Muscle of leg (tissue), 3 donors: ENCODE measurements at regions not wholly inside any gene's neighbourhood (a gene's known extent, or its start where the extent isn't known, plus 50 kb on each side); places are given as distances from the start of the nearest gene placed in this dataset.

Experiments used
- DNase-seq: peaks from one replicate; pipeline ENCODE4 v3.0.0; 2013
- H3K27ac ChIP-seq: one replicate; pipeline ENCODE4 v1.5.1; 2013; ENCODE audit warnings: mild to moderate bottlenecking, low read length, control low read depth
- H3K27me3 ChIP-seq: one replicate; pipeline ENCODE4 v1.6.1; 2013; ENCODE audit warnings: low read length; ENCODE audit not compliant: control insufficient read depth, insufficient read depth
- H3K36me3 ChIP-seq: one replicate; pipeline ENCODE4 v1.6.1; 2013; ENCODE audit warnings: low read length; ENCODE audit not compliant: control insufficient read depth, insufficient read depth
- H3K4me1 ChIP-seq: one replicate; pipeline ENCODE4 v1.6.1; 2013; ENCODE audit warnings: low read length; ENCODE audit not compliant: control insufficient read depth, insufficient read depth
- H3K4me3 ChIP-seq: one replicate; pipeline ENCODE4 v1.5.1; 2013; ENCODE audit warnings: low read length, control low read depth
- H3K9me3 ChIP-seq: replicated peaks from 2 replicates; pipeline ENCODE4 v1.6.1; 2013; ENCODE audit warnings: low read depth, low read length; ENCODE audit not compliant: control insufficient read depth
- WGBS: methylation state at CpG from one replicate; pipeline ENCODE4 v1.1.5; 2013; ENCODE audit warnings: missing lambda C conversion rate; ENCODE audit not compliant: insufficient coverage; 5-methylcytosine and 5-hydroxymethylcytosine counted together

GRCh38 chr6:103798166-103798565 is 1061.6 kb downstream of the HACE1 start:
- Histone ChIP-seq H3K36me3 (no peaks in the 10 kb centered on the region), H3K27me3 (no peaks in the 10 kb centered on the region), H3K27ac (no peak overlapping the region), H3K9me3 (no peaks in the 10 kb centered on the region), H3K4me3 (no peak overlapping the region), H3K4me1 (no peaks in the 10 kb centered on the region)
- no peak for DNase-seq
- no CpG with 5 or more reads among the region's 2 CpGs for WGBS

GRCh38 chr6:103797738-103798137 is 1062.0 kb downstream of the HACE1 start:
- Histone ChIP-seq H3K27me3 (no peaks in the 10 kb centered on the region), H3K4me1 (no peaks in the 10 kb centered on the region), H3K27ac (no peak overlapping the region), H3K9me3 (no peaks in the 10 kb centered on the region), H3K4me3 (no peak overlapping the region), H3K36me3 (no peaks in the 10 kb centered on the region)
- WGBS: no CpG with 5 or more reads among the region's 1 CpG
- DNase-seq: peak; percentile 9

GRCh38 chr6:103791458-103791857 is 1068.3 kb downstream of the HACE1 start:
- WGBS: no CpG with 5 or more reads among the region's 2 CpGs
- H3K27me3 ChIP-seq: no peaks in the 10 kb centered on the region

GRCh38 chr6:103784117-103784516 is 1075.6 kb downstream of the HACE1 start:
- DNase-seq: no peak
- H3K4me3 ChIP-seq: no peak overlapping the region
- no peaks in the 10 kb centered on the region for H3K27me3 ChIP-seq
- no peaks in the 10 kb centered on the region for H3K9me3 ChIP-seq
- H3K4me1 ChIP-seq: no peaks in the 10 kb centered on the region
- no peak overlapping the region for H3K27ac ChIP-seq
- no peaks in the 10 kb centered on the region for H3K36me3 ChIP-seq
- no CpG with 5 or more reads among the region's 2 CpGs for WGBS

More at GRCh38 chr6:103791458-103791857, 1068.3 kb downstream of the HACE1 start:
- H3K36me3 ChIP-seq: no peaks in the 10 kb centered on the region
- no peak overlapping the region for H3K4me3 ChIP-seq
- H3K27ac ChIP-seq: no peak overlapping the region
- H3K9me3 ChIP-seq: no peaks in the 10 kb centered on the region
- DNase-seq: no peak
- no peaks in the 10 kb centered on the region for H3K4me1 ChIP-seq

GRCh38 chr6:103783329-103783728 is 1076.4 kb downstream of the HACE1 start:
- Histone ChIP-seq H3K9me3 (no peaks in the 10 kb centered on the region), H3K4me1 (no peaks in the 10 kb centered on the region), H3K27me3 (no peaks in the 10 kb centered on the region), H3K36me3 (no peaks in the 10 kb centered on the region), H3K4me3 (no peak overlapping the region), H3K27ac (no peak overlapping the region)
- no peak for DNase-seq
- 20% methylated on average over 1 of the region's 4 CpGs for WGBS

GRCh38 chr6:103769431-103769830 is 1090.3 kb downstream of the HACE1 start:
- H3K36me3 ChIP-seq: no peaks in the 10 kb centered on the region
- no peak overlapping the region for H3K27ac ChIP-seq
- no peak for DNase-seq
- H3K27me3 ChIP-seq: no peaks in the 10 kb centered on the region
- H3K9me3 ChIP-seq: no peaks in the 10 kb centered on the region
- 100% methylated on average over 1 of the region's 1 CpG for WGBS
- H3K4me3 ChIP-seq: no peak overlapping the region
- H3K4me1 ChIP-seq: no peaks in the 10 kb centered on the region

- Histone ChIP-seq H3K27me3 (no peaks in the 10 kb centered on the region), H3K9me3 (no peaks in the 10 kb centered on the region), H3K4me1 (no peaks in the 10 kb centered on the region), H3K4me3 (no peak overlapping the region), H3K27ac (no peak overlapping the region), H3K36me3 (no peaks in the 10 kb centered on the region)
- peak; percentile 3 for DNase-seq
- 30% methylated on average over 6 of the region's 7 CpGs for WGBS
Observed at GRCh38 chr6:103750603-103751002, 1109.1 kb downstream of the HACE1 start.

GRCh38 chr6:103734016-103734415 is 1125.7 kb downstream of the HACE1 start:
- Histone ChIP-seq H3K36me3 (no peaks in the 10 kb centered on the region), H3K27ac (no peak overlapping the region), H3K4me1 (no peaks in the 10 kb centered on the region), H3K9me3 (no peaks in the 10 kb centered on the region), H3K27me3 (no peaks in the 10 kb centered on the region), H3K4me3 (no peak overlapping the region)
- DNase-seq: no peak
- WGBS: 92% methylated on average over 2 of the region's 6 CpGs

- no CpG with 5 or more reads among the region's 2 CpGs for WGBS
- Histone ChIP-seq H3K36me3 (no peaks in the 10 kb centered on the region), H3K27me3 (no peaks in the 10 kb centered on the region), H3K4me3 (no peak overlapping the region), H3K4me1 (no peaks in the 10 kb centered on the region), H3K9me3 (no peaks in the 10 kb centered on the region), H3K27ac (no peak overlapping the region)
- no peak for DNase-seq
Observed at GRCh38 chr6:103729658-103730057, 1130.1 kb downstream of the HACE1 start.

GRCh38 chr6:103723438-103724322 is 1136.0 kb downstream of the HACE1 start:
- Histone ChIP-seq H3K27me3 (no peaks in the 10 kb centered on the region), H3K9me3 (no peaks in the 10 kb centered on the region), H3K4me3 (no peak overlapping the region), H3K27ac (no peak overlapping the region), H3K36me3 (no peaks in the 10 kb centered on the region), H3K4me1 (no peaks in the 10 kb centered on the region)
- no peak for DNase-seq
